ENCODE measurements at regions not wholly inside any gene's neighbourhood (a gene's known extent, or its start where the extent isn't known, plus 50 kb on each side); places are given as distances from the start of the nearest gene placed in this dataset.
A peak's percentile ranks its signal among the peaks of the same experiment; 100 is the strongest.

DNA sequence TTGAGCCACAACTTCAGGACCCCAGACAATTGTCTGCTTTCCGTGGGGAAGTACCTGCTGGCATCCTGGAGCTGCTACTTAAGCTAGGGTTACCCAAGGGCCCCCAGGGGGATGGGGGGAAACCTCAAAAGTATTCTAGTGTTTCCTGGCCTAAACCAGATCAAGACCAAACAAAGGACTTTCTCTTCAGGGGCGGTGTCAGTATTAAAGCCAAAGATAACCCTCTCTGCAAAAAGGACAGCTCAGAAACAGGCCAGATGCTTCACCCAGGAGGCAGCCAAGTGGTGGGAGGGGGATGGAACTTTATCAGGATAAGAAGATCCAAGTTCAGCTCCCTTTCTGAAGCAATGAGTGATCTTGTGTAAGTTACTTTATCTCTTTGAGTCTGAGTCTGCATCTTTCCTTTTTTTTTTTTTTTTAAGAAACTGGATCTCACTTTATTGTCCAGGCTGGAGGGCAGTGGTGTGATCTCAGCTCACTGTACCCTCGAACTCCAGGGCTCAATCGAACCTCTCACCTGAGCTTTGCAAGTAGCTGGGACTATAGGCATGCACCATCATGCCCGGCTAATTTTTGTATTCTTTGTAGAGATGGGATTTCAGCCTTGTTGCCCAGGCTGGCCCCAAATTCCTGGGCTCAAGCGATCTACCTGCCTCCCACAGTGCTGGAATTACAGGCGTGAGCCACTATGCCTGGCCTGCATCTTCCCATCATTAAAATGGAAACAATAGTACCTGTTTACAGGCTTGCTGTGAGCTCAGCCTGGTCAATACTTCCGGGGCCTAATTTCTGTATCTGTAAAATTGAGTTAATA, 151.8 kb upstream of the PTPRM start:
- DNase-seq (ENCODE audit: low spot score in 2 of 2, unreplicated experiment in 2 of 2): no peak
- H3K9me3 Mint-ChIP-seq: no peaks in the 10 kb centered on the region
- no peak for TF ChIP-seq CTCF (IDR thresholded peaks at IDR 0.05; ENCODE audit: unreplicated experiment)
- H3K4me3 Mint-ChIP-seq: no peak overlapping the region
- no peak overlapping the region for H3K27ac Mint-ChIP-seq
- no peaks in the 10 kb centered on the region for H3K27me3 Mint-ChIP-seq (ENCODE audit: low read depth)
- peaks cover 29% of the 10 kb centered on the region for H3K4me1 Mint-ChIP-seq
- H3K36me3 Mint-ChIP-seq: no peaks in the 10 kb centered on the region

DNA sequence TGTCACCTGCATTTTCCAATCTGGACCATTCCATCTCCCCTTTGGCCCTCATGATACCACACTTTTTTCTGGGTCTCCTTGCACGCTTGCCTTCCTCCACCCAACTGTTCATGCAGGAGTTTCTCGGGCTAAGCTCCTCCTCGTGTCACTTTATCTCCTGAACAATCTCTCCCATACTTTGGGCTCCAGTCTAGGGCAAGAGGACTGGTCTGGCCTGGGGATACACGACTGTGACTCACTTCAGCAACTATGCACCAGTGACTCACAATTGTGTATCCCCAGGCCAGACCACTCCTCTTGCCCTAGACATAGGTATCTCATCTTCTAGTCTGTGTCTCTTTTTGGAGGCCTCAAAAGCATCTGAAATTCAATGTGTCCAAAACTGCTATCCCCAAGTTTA, 149.4 kb upstream of the PTPRM start:
- no peaks in the 10 kb centered on the region for H3K9me3 Mint-ChIP-seq
- DNase-seq (ENCODE audit: low spot score in 2 of 2, unreplicated experiment in 2 of 2): no peak
- H3K4me1 Mint-ChIP-seq: peaks cover 29% of the 10 kb centered on the region
- no peak overlapping the region for H3K4me3 Mint-ChIP-seq
- H3K27me3 Mint-ChIP-seq (ENCODE audit: low read depth): no peaks in the 10 kb centered on the region
- H3K36me3 Mint-ChIP-seq: no peaks in the 10 kb centered on the region
- no peak for TF ChIP-seq CTCF (IDR thresholded peaks at IDR 0.05; ENCODE audit: unreplicated experiment)
- no peak overlapping the region for H3K27ac Mint-ChIP-seq

DNA sequence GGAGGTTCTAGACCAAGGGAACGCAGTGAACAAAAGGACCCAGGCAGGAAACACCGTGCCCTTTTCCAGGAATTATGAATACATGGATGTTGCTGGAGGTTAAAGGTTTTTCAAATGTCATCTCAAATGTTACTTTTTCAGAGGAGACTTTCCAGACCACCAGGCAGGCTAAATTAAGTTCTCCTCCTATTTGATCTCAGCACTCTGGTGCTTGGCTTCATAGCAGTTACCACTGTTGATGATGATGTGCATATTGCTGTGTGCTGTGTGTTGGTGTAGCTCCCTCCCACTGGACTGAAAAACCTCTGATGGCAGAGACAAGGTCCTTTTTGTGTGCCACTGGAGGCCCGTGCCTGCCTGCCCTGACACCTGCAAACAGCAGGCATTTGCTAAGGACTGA, 137.3 kb upstream of the PTPRM start:
- no peaks in the 10 kb centered on the region for H3K36me3 Mint-ChIP-seq
- no peak for TF ChIP-seq CTCF (IDR thresholded peaks at IDR 0.05; ENCODE audit: unreplicated experiment)
- H3K27me3 Mint-ChIP-seq (ENCODE audit: low read depth): no peaks in the 10 kb centered on the region
- no peak overlapping the region for H3K4me3 Mint-ChIP-seq
- no peak for DNase-seq (ENCODE audit: low spot score in 2 of 2, unreplicated experiment in 2 of 2)
- H3K27ac Mint-ChIP-seq: no peak overlapping the region
- peaks cover 6% of the 10 kb centered on the region for H3K9me3 Mint-ChIP-seq
- peaks cover 5% of the 10 kb centered on the region for H3K4me1 Mint-ChIP-seq

DNA sequence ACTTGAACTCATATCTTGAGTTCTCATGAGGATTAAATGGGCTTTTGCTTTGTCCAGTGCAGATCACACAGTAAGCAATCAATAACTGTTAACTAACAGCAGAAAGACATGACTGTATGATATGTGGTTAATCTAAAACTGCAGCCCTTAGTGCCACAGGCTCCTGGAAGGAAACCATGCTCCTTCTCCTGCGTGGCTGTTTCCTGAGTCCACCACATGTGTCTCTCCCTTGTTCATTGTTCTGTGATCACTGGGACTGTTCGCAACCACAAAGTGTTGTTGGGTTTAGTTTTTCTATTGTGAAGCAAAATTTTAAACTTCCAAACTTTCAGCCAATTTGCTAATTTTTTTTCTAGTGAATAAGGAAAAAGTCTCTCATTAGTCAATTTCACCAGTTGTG, 130.9 kb upstream of the PTPRM start:
- H3K27me3 Mint-ChIP-seq (ENCODE audit: low read depth): no peaks in the 10 kb centered on the region
- peak overlapping the region; percentile 71 for H3K27ac Mint-ChIP-seq
- TF ChIP-seq CTCF (IDR thresholded peaks at IDR 0.05; ENCODE audit: unreplicated experiment): no peak
- no peak overlapping the region for H3K4me3 Mint-ChIP-seq
- no peaks in the 10 kb centered on the region for H3K9me3 Mint-ChIP-seq
- DNase-seq (ENCODE audit: low spot score in 2 of 2, unreplicated experiment in 2 of 2): no peak
- H3K36me3 Mint-ChIP-seq: no peaks in the 10 kb centered on the region
- H3K4me1 Mint-ChIP-seq: peaks cover 43% of the 10 kb centered on the region

- H3K9me3 Mint-ChIP-seq: no peaks in the 10 kb centered on the region
- H3K27me3 Mint-ChIP-seq (ENCODE audit: low read depth): no peaks in the 10 kb centered on the region
These were observed 129.2 kb upstream of the PTPRM start for GRCh38 chr18:7437870-7438269.

More at GRCh38 chr18:7437870-7438269, 129.2 kb upstream of the PTPRM start:
- Mint-ChIP-seq H3K4me1 (peaks cover 53% of the 10 kb centered on the region), H3K36me3 (no peaks in the 10 kb centered on the region), H3K27ac (peak overlapping the region; percentile 57), H3K4me3 (no peak overlapping the region)
- DNase-seq (ENCODE audit: low spot score in 2 of 2, unreplicated experiment in 2 of 2): no peak
- no peak for TF ChIP-seq CTCF (IDR thresholded peaks at IDR 0.05; ENCODE audit: unreplicated experiment)

All from mesothelial cell of epicardium (in vitro differentiated cells).